CD4-positive, alpha-beta T cell treated with Interferon gamma for 1 hour (primary cell): ENCODE measurements at regions not wholly inside any gene's neighbourhood (a gene's known extent, or its start where the extent isn't known, plus 50 kb on each side); places are given as distances from the start of the nearest gene placed in this dataset.

Experiments
- DNase-seq: peaks from one replicate; pipeline ENCODE4 v3.0.0-alpha.2; 2020

- no peak for DNase-seq
Measured at GRCh38 chr6:133698272-133698671, 190.6 kb upstream of the TCF21 start.

GRCh38 chr6:133699741-133700385 lies 189.1 kb upstream of the TCF21 start:
- DNase-seq, result no peak

GRCh38 chr6:133701633-133702331 lies 187.1 kb upstream of the TCF21 start:
- DNase-seq, result no peak

- no peak for DNase-seq
Measured at GRCh38 chr6:133704371-133704770, 184.5 kb upstream of the TCF21 start.

- no peak for DNase-seq
Measured at GRCh38 chr6:133705066-133705465, 183.8 kb upstream of the TCF21 start.

GRCh38 chr6:133705731-133706130 lies 183.2 kb upstream of the TCF21 start:
- DNase-seq, result no peak

GRCh38 chr6:133707456-133707855 lies 181.5 kb upstream of the TCF21 start:
- no peak for DNase-seq

GRCh38 chr6:133710826-133711225 lies 178.1 kb upstream of the TCF21 start:
- DNase-seq, result no peak

GRCh38 chr6:133715270-133715669 lies 173.6 kb upstream of the TCF21 start:
- DNase-seq, result no peak

- no peak for DNase-seq
Measured at GRCh38 chr6:133724726-133725125, 164.2 kb upstream of the TCF21 start.

- no peak for DNase-seq
Measured at GRCh38 chr6:133726188-133726587, 162.7 kb upstream of the TCF21 start.

- DNase-seq, result no peak
Measured at GRCh38 chr6:133730881-133731280, 158.0 kb upstream of the TCF21 start.

- no peak for DNase-seq
Measured at GRCh38 chr6:133740218-133740617, 148.7 kb upstream of the TCF21 start.

GRCh38 chr6:133740816-133741215 lies 148.1 kb upstream of the TCF21 start:
- no peak for DNase-seq

- DNase-seq, result no peak
Measured at GRCh38 chr6:133741375-133741861, 147.5 kb upstream of the TCF21 start.

GRCh38 chr6:133743621-133744020 lies 145.3 kb upstream of the TCF21 start:
- DNase-seq, result no peak

- DNase-seq, result no peak
Measured at GRCh38 chr6:133746417-133746770, 142.5 kb upstream of the TCF21 start.

GRCh38 chr6:133748628-133749027 lies 140.3 kb upstream of the TCF21 start:
- no peak for DNase-seq

GRCh38 chr6:133749427-133749826 lies 139.5 kb upstream of the TCF21 start:
- no peak for DNase-seq

GRCh38 chr6:133752129-133752528 lies 136.8 kb upstream of the TCF21 start:
- no peak for DNase-seq

- no peak for DNase-seq
Measured at GRCh38 chr6:133753756-133754155, 135.2 kb upstream of the TCF21 start.

GRCh38 chr6:133754298-133754697 lies 134.6 kb upstream of the TCF21 start:
- no peak for DNase-seq

GRCh38 chr6:133756078-133756695 lies 132.7 kb upstream of the TCF21 start:
- DNase-seq, result no peak

GRCh38 chr6:133757335-133757734 lies 131.6 kb upstream of the TCF21 start:
- DNase-seq, result no peak
